ENCODE measurements at regions not wholly inside any gene's neighbourhood (a gene's known extent, or its start where the extent isn't known, plus 50 kb on each side); places are given as distances from the start of the nearest gene placed in this dataset.

GRCh38 chr2:177315364-177315763 lies 50.8 kb upstream of the NFE2L2 start:
- TF ChIP-seq CTCF (conservative IDR thresholded peaks at IDR 0.05; ENCODE audit: low read depth, low read length) (no peak), EZH2 (IDR thresholded peaks at IDR 0.05; ENCODE audit: low read length, unreplicated experiment) (no peak)
